HepG2 (cell line): ENCODE measurements at regions not wholly inside any gene's neighbourhood (a gene's known extent, or its start where the extent isn't known, plus 50 kb on each side); places are given as distances from the start of the nearest gene placed in this dataset.

Source experiments
- ATAC-seq: fragments of 200-7000 bp; cut with Tn5 transposase; 3 replicates; pipeline ENCODE4 v1.9.1; 2020; ENCODE audit warnings: mild to moderate bottlenecking, moderate library complexity
- BruUV-seq: library from RNA; stranded (reverse); fragments of 400-500 nt; replicated peaks from 2 replicates; lab custom pipeline; 2021; lab: Mats Ljungman, UMichigan
- CTCF ChIA-PET: fragments of 300-600 bp; formaldehyde crosslinking; extraction: SDS; loops from one replicate; lab custom pipeline; 2021; ENCODE audit warnings: low total read pairs, inconsistent platforms, low intra/inter-chr PET ratio; lab: Yijun Ruan, JAX
- POLR2A ChIA-PET: fragments of 350-600 bp; sonication (Branson Sonifier 250); formaldehyde crosslinking; loops from one replicate; lab custom pipeline; 2020; ENCODE audit warnings: antibody characterized with exemption, inconsistent platforms; lab: Yijun Ruan, JAX
- DNase-seq: peaks from one replicate; pipeline ENCODE4 v3.0.0-alpha.2; 2015; ENCODE audit warnings: low spot score
- FAIRE-seq: peaks from 3 replicates; lab custom pipeline; 2011; peaks lifted over from hg19 to GRCh38; lab: Jason Lieb, UNC
- H2AFZ ChIP-seq: one replicate; pipeline ENCODE4 v1.6.1; 2011; ENCODE audit warnings: low read length, inconsistent platforms
- H3K27ac ChIP-seq: fragments of 300-600 bp; 3 replicates; pipeline ENCODE4 v1.8.0; 2011; ENCODE audit warnings: mixed run types, mild to moderate bottlenecking, mixed read lengths, low read length, inconsistent platforms; ENCODE audit not compliant: insufficient read depth; ENCODE audit errors: extremely low read length
- H3K27me3 ChIP-seq, 2 experiments: fragments of 200-600 bp in 1 of 2; 2 replicates in 1 of 2; 3 replicates in 1 of 2; pipeline versions ENCODE4 v1.6.0 to v1.8.0; 2011; ENCODE audit warnings: low read length in 2 of 2, mild to moderate bottlenecking in 2 of 2, moderate library complexity in 2 of 2, inconsistent platforms in 1 of 2; ENCODE audit not compliant: insufficient read depth in 2 of 2, control insufficient read depth in 1 of 2
- H3K36me3 ChIP-seq, 2 experiments: fragments of 200-600 bp in 1 of 2; replicated peaks in 1 of 2; 2 replicates in 1 of 2; 3 replicates in 1 of 2; pipeline versions ENCODE4 v1.5.1 to v1.8.0; 2011; ENCODE audit warnings: low read length in 2 of 2, inconsistent platforms in 1 of 2; ENCODE audit not compliant: insufficient read depth in 2 of 2, control insufficient read depth in 1 of 2
- H3K4me1 ChIP-seq: 2 replicates; pipeline ENCODE4 v1.5.1; 2012; ENCODE audit warnings: low read length, inconsistent platforms; ENCODE audit not compliant: insufficient read depth
- H3K4me2 ChIP-seq: 2 replicates; pipeline ENCODE4 v1.6.0; 2011; ENCODE audit warnings: low read depth, low read length, inconsistent platforms
- H3K4me3 ChIP-seq, 3 experiments: fragments of 200-600 bp in 1 of 3; sonication (generic), shearing (Covaris generic) in 1 of 3; replicated peaks in 1 of 3; 2 replicates each; pipeline ENCODE4 v1.5.1; 2011 to 2016; ENCODE audit warnings: low read length in 3 of 3, inconsistent platforms in 2 of 3, low read depth in 2 of 3, mild to moderate bottlenecking in 2 of 3, control low read depth in 1 of 3, mixed read lengths in 1 of 3; ENCODE audit not compliant: insufficient read depth in 1 of 3
- H3K79me2 ChIP-seq: one replicate; pipeline ENCODE4 v1.6.1; 2011; ENCODE audit warnings: low read length, inconsistent platforms; ENCODE audit not compliant: insufficient read depth
- H3K9ac ChIP-seq: 2 replicates; pipeline ENCODE4 v1.6.0; 2011; ENCODE audit warnings: mild to moderate bottlenecking, low read depth, low read length, inconsistent platforms; ENCODE audit not compliant: insufficient read depth
- H3K9me3 ChIP-seq: 2 replicates; pipeline ENCODE4 v1.5.1; 2012; ENCODE audit warnings: mild to moderate bottlenecking, low read length
- H4K20me1 ChIP-seq: 2 replicates; pipeline ENCODE4 v1.6.0; 2011; ENCODE audit warnings: inconsistent platforms, mild to moderate bottlenecking, low read length, moderate library complexity; ENCODE audit not compliant: insufficient read depth
- DR1 ChIP-seq: sonication (generic); formaldehyde crosslinking; IDR thresholded peaks from 2 replicates; pipeline ENCODE4 v1.8.0; 2021; ENCODE audit warnings: mild to moderate bottlenecking, missing genetic modification reagents, inconsistent platforms
- HIVEP1 ChIP-seq: sonication (generic); formaldehyde crosslinking; IDR thresholded peaks from 2 replicates; pipeline ENCODE4 v1.4.0; 2020; ENCODE audit warnings: mild to moderate bottlenecking, missing genetic modification reagents
- KAT8 ChIP-seq: IDR thresholded peaks from 2 replicates; pipeline ENCODE4 v1.6.1; 2016; ENCODE audit warnings: missing genetic modification reagents, missing compliant biosample characterization
- SMAD1 ChIP-seq: sonication (generic); formaldehyde crosslinking; IDR thresholded peaks from 2 replicates; pipeline ENCODE4 v1.4.0; 2020; ENCODE audit warnings: missing genetic modification reagents, low read depth, mild to moderate bottlenecking, borderline replicate concordance
- SRSF1 ChIP-seq: fragments of 200-400 bp; formaldehyde crosslinking; optimal IDR thresholded peaks from 2 replicates; pipeline ENCODE3; 2017; ENCODE audit warnings: mild to moderate bottlenecking, low read depth, low read length, moderate library complexity
- ZFP62 ChIP-seq: sonication (generic); formaldehyde crosslinking; IDR thresholded peaks from 2 replicates; pipeline ENCODE4 v1.4.0; 2020; ENCODE audit warnings: missing genetic modification reagents
- ZFP82 ChIP-seq: sonication (generic); formaldehyde crosslinking; IDR thresholded peaks from 2 replicates; pipeline ENCODE4 v1.5.1; 2020; ENCODE audit warnings: mild to moderate bottlenecking, missing genetic modification reagents, borderline replicate concordance
- ZNF816 ChIP-seq: sonication (generic); formaldehyde crosslinking; IDR thresholded peaks from 2 replicates; pipeline ENCODE4 v1.8.0; 2022; ENCODE audit warnings: missing genetic modification reagents, mild to moderate bottlenecking, borderline replicate concordance
- WGBS: methylation state at CpG from one replicate; pipeline ENCODE4 v1.1.6; 2017; ENCODE audit warnings: low lambda C conversion rate; 5-methylcytosine and 5-hydroxymethylcytosine counted together
- in situ Hi-C: cut with HindIII; loops from 2 replicates; pipeline ENCODE4 v1.10.0; 2017; ENCODE audit warnings: low pct_unique_long_range_greater_than_20kb; ENCODE audit not compliant: extremely low pct_ligation_motif_present
- intact Hi-C: fragments of 100-400 bp; cut with micrococcal nuclease; formaldehyde crosslinking; loops from one replicate; pipeline ENCODE4 v1.10.0; 2022; ENCODE audit not compliant: unreplicated experiment
- TF ChIP-seq, protein P1 (sequence below), 2 experiments: IDR thresholded peaks; 2 replicates each; pipeline ENCODE4 v1.6.1; 2011 to 2012; ENCODE audit warnings: low read length in 2 of 2, borderline replicate concordance in 1 of 2, low read depth in 1 of 2, mild to moderate bottlenecking in 1 of 2, moderate library complexity in 1 of 2
- TF ChIP-seq, protein P2 (sequence below): IDR thresholded peaks from 2 replicates; pipeline ENCODE4 v1.6.1; 2016; ENCODE audit warnings: mild to moderate bottlenecking, missing biosample characterization, missing genetic modification reagents
- TF ChIP-seq, protein P3 (sequence below): sonication (generic); formaldehyde crosslinking; IDR thresholded peaks from 2 replicates; pipeline ENCODE4 v1.8.0; 2022; ENCODE audit warnings: mild to moderate bottlenecking, missing genetic modification reagents, moderate library complexity

DNA sequence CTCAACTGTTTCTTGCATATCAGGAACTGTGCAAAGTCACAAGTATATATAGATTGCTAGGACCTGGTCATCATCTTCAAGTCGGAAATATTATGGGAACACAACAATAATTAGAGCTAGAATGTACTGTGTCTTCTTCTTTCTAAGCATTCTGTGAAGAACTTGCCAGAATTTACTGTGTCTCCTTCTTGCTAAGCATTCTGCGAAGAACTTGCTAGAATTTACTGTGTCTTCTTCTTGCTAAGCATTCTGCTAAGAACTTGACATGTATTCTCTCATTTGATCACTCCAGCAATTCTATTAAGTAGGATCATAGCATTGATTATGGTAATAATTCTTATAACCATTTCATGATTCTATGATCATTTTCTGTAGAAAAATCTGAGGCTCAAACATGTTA lies 231.7 kb downstream of the FOXL1 start:
- BruUV-seq = no TSS peak

More for the DNA sequence above, 231.7 kb downstream of the FOXL1 start:
- no peak for FAIRE-seq
- Histone ChIP-seq H3K36me3 (no peaks in the 10 kb centered on the region), H3K4me3 (no peak overlapping the region), H3K4me1 (no peaks in the 10 kb centered on the region)
- POLR2A ChIA-PET = no interaction called here
- TF ChIP-seq, protein P1, sequence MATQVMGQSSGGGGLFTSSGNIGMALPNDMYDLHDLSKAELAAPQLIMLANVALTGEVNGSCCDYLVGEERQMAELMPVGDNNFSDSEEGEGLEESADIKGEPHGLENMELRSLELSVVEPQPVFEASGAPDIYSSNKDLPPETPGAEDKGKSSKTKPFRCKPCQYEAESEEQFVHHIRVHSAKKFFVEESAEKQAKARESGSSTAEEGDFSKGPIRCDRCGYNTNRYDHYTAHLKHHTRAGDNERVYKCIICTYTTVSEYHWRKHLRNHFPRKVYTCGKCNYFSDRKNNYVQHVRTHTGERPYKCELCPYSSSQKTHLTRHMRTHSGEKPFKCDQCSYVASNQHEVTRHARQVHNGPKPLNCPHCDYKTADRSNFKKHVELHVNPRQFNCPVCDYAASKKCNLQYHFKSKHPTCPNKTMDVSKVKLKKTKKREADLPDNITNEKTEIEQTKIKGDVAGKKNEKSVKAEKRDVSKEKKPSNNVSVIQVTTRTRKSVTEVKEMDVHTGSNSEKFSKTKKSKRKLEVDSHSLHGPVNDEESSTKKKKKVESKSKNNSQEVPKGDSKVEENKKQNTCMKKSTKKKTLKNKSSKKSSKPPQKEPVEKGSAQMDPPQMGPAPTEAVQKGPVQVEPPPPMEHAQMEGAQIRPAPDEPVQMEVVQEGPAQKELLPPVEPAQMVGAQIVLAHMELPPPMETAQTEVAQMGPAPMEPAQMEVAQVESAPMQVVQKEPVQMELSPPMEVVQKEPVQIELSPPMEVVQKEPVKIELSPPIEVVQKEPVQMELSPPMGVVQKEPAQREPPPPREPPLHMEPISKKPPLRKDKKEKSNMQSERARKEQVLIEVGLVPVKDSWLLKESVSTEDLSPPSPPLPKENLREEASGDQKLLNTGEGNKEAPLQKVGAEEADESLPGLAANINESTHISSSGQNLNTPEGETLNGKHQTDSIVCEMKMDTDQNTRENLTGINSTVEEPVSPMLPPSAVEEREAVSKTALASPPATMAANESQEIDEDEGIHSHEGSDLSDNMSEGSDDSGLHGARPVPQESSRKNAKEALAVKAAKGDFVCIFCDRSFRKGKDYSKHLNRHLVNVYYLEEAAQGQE (IDR thresholded peaks at IDR 0.05; ENCODE audit: borderline replicate concordance in 1 of 2, low read depth in 1 of 2, low read length in 2 of 2) = no peak
- TF ChIP-seq ZFP82 = no peak
- TF ChIP-seq, protein P2, sequence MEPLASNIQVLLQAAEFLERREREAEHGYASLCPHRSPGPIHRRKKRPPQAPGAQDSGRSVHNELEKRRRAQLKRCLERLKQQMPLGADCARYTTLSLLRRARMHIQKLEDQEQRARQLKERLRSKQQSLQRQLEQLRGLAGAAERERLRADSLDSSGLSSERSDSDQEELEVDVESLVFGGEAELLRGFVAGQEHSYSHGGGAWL (CRISPR knock-in tag) = no peak
- TF ChIP-seq ZNF816 (CRISPR knock-in tag) = no peak
- TF ChIP-seq SMAD1 = no peak
- TF ChIP-seq KAT8 (CRISPR knock-in tag) = no peak
- no peak for TF ChIP-seq ZFP62 (CRISPR knock-in tag)
- no peak for TF ChIP-seq SRSF1
- TF ChIP-seq, protein P3, sequence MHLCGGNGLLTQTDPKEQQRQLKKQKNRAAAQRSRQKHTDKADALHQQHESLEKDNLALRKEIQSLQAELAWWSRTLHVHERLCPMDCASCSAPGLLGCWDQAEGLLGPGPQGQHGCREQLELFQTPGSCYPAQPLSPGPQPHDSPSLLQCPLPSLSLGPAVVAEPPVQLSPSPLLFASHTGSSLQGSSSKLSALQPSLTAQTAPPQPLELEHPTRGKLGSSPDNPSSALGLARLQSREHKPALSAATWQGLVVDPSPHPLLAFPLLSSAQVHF (CRISPR knock-in tag) = no peak
- TF ChIP-seq DR1 = no peak
- no peak for TF ChIP-seq HIVEP1
- TF ChIP-seq, all 625 proteins: peak for 0
- Histone ChIP-seq H4K20me1 (no peaks in the 10 kb centered on the region), H3K9me3 (no peaks in the 10 kb centered on the region), H3K4me2 (no peak overlapping the region), H3K9ac (no peak overlapping the region), H3K79me2 (no peaks in the 10 kb centered on the region), H3K27ac (no peak overlapping the region), H2AFZ (no peak overlapping the region), H3K27me3 (peaks cover 4 to 48% of the 10 kb centered on the region in 2 experiments; a peak in 4 of 5 replicates)
- intact Hi-C loops (no loop called here), in situ Hi-C loops (no loop called here)
- 11% methylated on average over 2 of the region's 2 CpGs for WGBS
- CTCF ChIA-PET = no interaction called here
- no peak for ATAC-seq
- no peak for DNase-seq
